NCI-H128 (cell line): ENCODE measurements at regions not wholly inside any gene's neighbourhood (a gene's known extent, or its start where the extent isn't known, plus 50 kb on each side); places are given as distances from the start of the nearest gene placed in this dataset.

ENCODE experiments used
- DNase-seq: peaks from one replicate; lab custom pipeline; 2025; ENCODE audit not compliant: unreplicated experiment; lab: John Stamatoyannopoulos, UW

DNA sequence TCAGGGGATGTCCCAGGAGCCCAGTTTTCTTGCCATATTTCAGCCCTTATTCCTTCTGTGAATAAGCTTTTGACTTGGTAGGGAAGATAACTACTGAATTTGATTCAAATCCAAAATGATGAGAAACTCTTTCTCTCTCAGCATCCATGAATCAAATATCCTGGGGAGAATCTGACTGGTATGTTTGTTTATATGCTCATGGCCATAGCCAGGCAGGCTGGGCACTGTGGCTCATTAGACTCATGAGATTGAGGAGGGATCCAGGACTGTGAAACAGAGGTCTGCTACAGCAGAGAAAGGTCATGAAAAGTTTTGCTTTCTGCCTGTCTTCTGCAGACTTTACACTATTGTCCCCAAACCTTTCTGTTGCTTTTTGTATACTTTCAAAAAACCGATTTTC, 346.4 kb upstream of the ATP2B1 start:
- no peak for DNase-seq

- DNase-seq: no peak
These were observed 340.3 kb upstream of the ATP2B1 start for GRCh38 chr12:90048918-90049317.

DNA sequence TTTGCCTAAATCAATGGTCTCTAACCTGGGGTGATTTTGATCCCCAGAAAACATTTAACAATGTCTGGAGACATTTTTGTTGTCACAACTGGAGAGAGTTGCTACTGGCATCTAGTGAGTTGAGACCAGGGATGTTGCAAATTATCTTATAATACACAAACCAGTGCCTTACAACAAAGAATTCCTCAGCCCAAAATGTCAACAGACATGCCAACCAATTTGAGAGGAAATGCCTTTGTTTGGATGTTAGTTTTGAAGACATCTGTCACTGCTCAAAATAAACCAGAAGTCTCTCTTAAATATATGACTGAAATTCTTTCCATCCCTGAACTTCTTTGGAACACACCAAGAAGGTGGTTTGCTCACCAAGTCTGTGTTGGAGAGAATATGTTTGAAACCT, 336.9 kb upstream of the ATP2B1 start:
- DNase-seq: no peak

DNA sequence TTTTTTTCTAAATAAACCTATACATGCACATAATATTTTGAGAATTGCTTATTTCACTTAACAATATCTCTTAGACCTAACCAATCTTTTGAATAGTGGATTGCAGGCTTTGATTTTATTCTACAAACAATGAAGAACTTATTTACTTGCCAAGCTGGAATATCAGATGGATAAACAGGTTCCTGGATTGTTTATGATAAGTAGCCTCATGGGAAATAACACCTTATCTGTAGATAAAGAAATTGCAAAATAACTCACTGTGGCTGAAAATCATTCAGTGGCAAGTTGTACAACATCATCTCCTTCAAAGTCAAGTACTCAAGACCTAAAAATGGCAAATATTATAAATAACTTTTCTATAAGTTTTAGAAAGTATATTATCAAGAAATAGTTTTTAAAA, 335.4 kb upstream of the ATP2B1 start:
- DNase-seq: no peak

DNA sequence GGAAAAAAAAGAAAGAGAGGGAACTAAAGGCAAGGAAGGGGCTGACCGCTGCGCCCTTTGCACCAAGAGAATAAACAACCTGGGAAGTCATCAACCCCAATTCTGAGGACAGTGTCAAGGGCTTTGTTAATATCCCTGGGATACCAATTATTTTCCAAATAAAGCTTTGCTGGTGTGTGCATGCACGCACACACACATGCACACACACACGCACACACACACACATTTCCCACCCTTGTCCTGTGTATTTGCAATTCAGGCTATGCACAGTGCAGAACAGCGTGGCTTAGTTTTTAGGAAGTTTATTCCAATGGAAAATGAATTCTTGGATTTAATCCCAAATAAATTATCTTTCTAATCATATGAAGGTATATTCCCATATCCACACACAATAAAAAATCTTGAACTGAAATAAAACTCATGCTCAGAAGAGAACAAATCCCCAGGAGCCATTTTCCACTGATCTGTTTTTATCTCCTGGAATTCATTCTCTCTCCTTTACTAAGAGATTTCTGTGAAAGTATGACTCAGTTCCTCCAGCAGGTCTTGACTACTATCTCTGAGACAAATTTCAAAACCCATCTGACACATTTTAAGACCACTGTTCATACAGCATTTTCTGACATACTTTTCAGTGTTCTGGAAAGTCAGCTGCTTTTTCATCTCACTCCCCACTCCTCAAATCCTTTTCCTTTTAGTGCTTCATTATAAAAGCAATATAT, 334.4 kb upstream of the ATP2B1 start:
- no peak for DNase-seq

DNA sequence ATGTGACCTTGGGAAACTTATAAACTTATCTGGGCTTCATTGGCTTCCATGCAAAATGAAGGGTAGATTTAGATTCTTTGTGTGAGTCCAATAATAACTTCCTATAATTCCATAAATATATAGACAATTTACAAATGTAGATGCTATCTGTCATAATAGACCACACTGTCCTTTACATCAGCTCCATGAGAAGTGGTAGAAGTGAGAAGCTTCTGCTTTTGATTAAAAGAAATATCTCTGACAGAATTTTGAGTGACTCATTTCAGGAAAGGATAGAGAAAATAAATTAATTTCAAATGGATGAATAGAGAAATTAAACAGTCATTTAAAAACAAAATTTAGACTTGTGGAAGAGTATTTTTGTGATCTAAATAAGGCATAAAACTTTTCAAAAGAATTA, 329.7 kb upstream of the ATP2B1 start:
- no peak for DNase-seq

- no peak for DNase-seq
These were observed 329.1 kb upstream of the ATP2B1 start for GRCh38 chr12:90037740-90038139.

- DNase-seq: no peak
These were observed 328.0 kb upstream of the ATP2B1 start for GRCh38 chr12:90036637-90037036.

- DNase-seq: no peak
These were observed 322.1 kb upstream of the ATP2B1 start for GRCh38 chr12:90030726-90031125.

GRCh38 chr12:90029317-90029716, 320.7 kb upstream of the ATP2B1 start:
- no peak for DNase-seq

DNA sequence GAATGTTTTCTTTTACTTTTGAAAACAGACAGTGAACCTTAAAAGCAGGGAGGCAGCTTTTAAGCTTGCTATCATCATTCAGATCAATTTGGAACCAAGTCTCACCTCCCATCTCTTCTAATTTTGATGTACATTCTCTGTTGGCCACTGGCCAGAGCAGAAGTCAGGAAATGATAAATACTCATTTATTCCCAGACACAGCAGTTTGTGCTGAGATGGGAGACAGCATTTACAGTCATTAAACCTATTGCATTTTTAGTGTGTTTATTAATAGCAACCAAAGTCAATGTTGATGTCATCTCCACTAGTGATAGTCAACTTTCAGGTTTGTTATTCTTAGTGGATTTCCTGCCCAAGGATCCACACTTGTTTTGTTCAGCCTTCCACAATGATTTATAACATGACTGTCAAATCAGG, 320.0 kb upstream of the ATP2B1 start:
- DNase-seq: no peak

GRCh38 chr12:90027889-90028634, 319.4 kb upstream of the ATP2B1 start:
- no peak for DNase-seq

DNA sequence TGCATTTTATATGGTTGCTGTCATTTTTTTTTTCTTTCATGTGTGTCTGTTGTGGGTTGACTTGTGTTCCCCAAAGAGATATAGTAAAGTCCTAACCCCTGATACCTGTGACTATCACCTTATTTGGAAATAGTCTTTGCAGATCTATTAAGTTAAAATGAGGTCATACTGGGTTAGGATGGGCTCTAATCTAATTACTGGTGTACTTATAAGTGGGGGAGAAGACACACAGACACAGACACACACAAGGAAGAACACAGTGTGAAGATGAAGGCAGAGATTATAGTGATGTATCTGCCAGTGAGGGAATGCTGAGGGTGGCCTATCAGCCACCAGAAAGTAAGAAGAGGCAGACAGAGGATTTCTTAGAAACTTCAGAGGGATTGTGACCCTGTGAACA, 318.4 kb upstream of the ATP2B1 start:
- no peak for DNase-seq

DNA sequence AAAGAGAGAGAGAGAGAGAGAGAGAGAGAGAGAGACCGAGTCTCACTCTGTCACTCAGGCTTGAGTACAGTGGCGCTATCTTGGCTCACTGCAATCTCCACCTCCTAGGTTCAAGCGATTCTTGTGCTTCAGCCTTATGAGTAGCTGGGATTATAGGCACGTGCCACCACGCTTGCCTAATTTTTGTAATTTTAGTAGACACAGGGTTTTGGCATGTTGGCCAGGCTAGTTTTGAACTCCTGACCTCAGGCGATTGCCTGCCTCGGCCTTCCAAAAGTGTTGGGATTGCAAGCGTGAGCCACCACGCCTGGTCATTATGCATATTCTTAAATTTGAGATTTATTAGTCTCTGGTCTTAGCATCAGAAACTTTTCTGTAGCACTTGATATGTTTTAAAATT, 317.9 kb upstream of the ATP2B1 start:
- DNase-seq: no peak

GRCh38 chr12:90024262-90024661, 315.6 kb upstream of the ATP2B1 start:
- no peak for DNase-seq

- no peak for DNase-seq
These were observed 314.7 kb upstream of the ATP2B1 start for GRCh38 chr12:90023207-90023900.

- DNase-seq: no peak
These were observed 313.3 kb upstream of the ATP2B1 start for GRCh38 chr12:90021795-90022440.

GRCh38 chr12:90020881-90021280, 312.2 kb upstream of the ATP2B1 start:
- no peak for DNase-seq

DNA sequence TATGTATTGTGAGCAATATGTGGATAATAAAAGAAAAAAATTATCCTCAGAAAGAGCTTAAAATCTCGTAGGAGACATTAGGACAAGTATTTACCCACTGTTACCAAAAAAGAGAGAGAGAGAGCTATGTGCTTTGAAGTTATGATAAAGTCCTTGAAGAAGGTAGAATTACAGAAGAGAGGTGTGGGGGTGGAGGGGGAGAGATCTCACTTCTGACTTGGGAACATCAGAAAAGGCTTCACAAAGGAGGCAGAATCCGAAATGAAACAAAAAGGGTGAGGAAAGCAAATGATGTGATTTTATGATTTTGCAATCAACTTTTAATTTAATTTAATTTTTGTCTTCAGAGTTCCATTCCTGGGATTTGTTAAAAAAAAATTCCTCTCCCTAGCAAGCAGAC, 311.8 kb upstream of the ATP2B1 start:
- no peak for DNase-seq

DNA sequence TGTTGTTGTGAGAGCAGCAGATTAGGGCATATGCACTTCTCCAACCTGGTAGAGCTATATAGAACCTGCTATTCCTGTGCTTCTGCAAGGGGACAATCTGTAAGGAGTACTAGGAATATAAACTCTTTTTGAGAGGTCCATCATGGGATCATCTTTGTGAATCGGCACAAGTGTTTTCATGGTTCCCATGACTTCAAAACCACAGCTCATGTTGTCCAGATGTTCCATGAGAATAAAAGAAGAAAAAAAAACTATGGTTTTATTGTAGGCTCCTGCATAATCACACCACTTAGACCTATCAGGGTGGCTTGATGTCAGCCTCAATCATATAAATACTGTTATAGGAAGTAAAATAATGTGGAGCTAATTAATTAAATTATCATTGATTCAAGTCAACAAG, 311.4 kb upstream of the ATP2B1 start:
- no peak for DNase-seq

DNA sequence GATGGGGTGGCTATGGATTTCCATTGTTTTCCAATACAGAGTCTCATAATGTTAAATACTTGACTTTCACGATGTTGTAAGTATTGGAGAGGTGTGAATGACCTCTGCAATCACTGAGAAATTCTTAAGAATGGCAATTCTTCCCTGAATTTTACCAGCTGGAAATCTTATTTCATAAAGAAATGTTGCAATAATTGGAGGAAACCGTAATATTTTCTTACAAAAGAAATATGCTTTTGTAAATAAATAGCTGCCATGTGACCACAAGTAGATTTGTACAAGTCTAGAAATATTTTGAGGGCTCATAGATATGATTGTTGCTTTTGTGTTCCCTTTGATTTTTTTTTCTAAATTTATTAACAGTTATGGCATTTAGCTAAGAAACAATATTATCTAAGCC, 308.7 kb upstream of the ATP2B1 start:
- no peak for DNase-seq

GRCh38 chr12:90015228-90015627, 306.6 kb upstream of the ATP2B1 start:
- DNase-seq: no peak
